ENCODE measurements at regions not wholly inside any gene's neighbourhood (a gene's known extent, or its start where the extent isn't known, plus 50 kb on each side); places are given as distances from the start of the nearest gene placed in this dataset.

- peaks cover 17% of the 10 kb centered on the region for H3K9me3 Mint-ChIP-seq
- no peaks in the 10 kb centered on the region for H3K27me3 Mint-ChIP-seq (ENCODE audit: insufficient read depth)
- no peak overlapping the region for H3K9ac ChIP-seq (ENCODE audit: extremely low read depth, low read length, poor library complexity, severe bottlenecking)
- no peaks in the 10 kb centered on the region for H3K36me3 ChIP-seq (ENCODE audit: control insufficient read depth, insufficient read depth, low read length)
- TF ChIP-seq CTCF (conservative IDR thresholded peaks at IDR 0.05) = no peak
- H3K27ac ChIP-seq (ENCODE audit: low read depth, low read length) = no peak overlapping the region
- peaks cover 7% of the 10 kb centered on the region for H3K4me1 Mint-ChIP-seq
- WGBS, 2 experiments (ENCODE audit: insufficient coverage in 1 of 2, insufficient read length in 1 of 2) = 58 to 68% methylated on average over 3 to 4 of the region's 4 CpGs
- no peak overlapping the region for H3K4me3 ChIP-seq (ENCODE audit: low read length)
- DNase-seq = no peak
- peaks cover 7% of the 10 kb centered on the region for H3K9me3 ChIP-seq (ENCODE audit: control insufficient read depth, low read length)
- no peaks in the 10 kb centered on the region for H3K4me1 ChIP-seq (ENCODE audit: control insufficient read depth, insufficient read depth, low read length)
- H3K36me3 Mint-ChIP-seq (ENCODE audit: low read depth) = peaks cover 2% of the 10 kb centered on the region
- H3K4me3 Mint-ChIP-seq = no peak overlapping the region
- H3K27ac Mint-ChIP-seq = no peak overlapping the region
- no peaks in the 10 kb centered on the region for H3K27me3 ChIP-seq (ENCODE audit: control insufficient read depth, insufficient read depth, low read length, poor library complexity, severe bottlenecking)
Measured at GRCh38 chr12:97182769-97183168, 275.7 kb downstream of the NEDD1 start.

GRCh38 chr12:97184127-97184773 is 277.2 kb downstream of the NEDD1 start:
- Mint-ChIP-seq H3K36me3 (ENCODE audit: low read depth) (peaks cover 2% of the 10 kb centered on the region), H3K27me3 (ENCODE audit: insufficient read depth) (no peaks in the 10 kb centered on the region), H3K4me1 (peaks cover 7% of the 10 kb centered on the region), H3K9me3 (peaks cover 22% of the 10 kb centered on the region), H3K4me3 (no peak overlapping the region), H3K27ac (no peak overlapping the region)
- Histone ChIP-seq H3K27me3 (ENCODE audit: control insufficient read depth, insufficient read depth, low read length, poor library complexity, severe bottlenecking) (no peaks in the 10 kb centered on the region), H3K36me3 (ENCODE audit: control insufficient read depth, insufficient read depth, low read length) (no peaks in the 10 kb centered on the region), H3K9me3 (ENCODE audit: control insufficient read depth, low read length) (peaks cover 9% of the 10 kb centered on the region), H3K4me3 (ENCODE audit: low read length) (no peak overlapping the region), H3K4me1 (ENCODE audit: control insufficient read depth, insufficient read depth, low read length) (no peaks in the 10 kb centered on the region), H3K27ac (ENCODE audit: low read depth, low read length) (no peak overlapping the region), H3K9ac (ENCODE audit: extremely low read depth, low read length, poor library complexity, severe bottlenecking) (no peak overlapping the region)
- no peak for TF ChIP-seq CTCF (conservative IDR thresholded peaks at IDR 0.05)
- 89 to 93% methylated on average over 2 to 3 of the region's 3 CpGs for WGBS, 2 experiments (ENCODE audit: insufficient coverage in 1 of 2, insufficient read length in 1 of 2)
- no peak for DNase-seq

GRCh38 chr12:97185567-97185966 is 277.0 kb upstream of the RMST start:
- Mint-ChIP-seq H3K4me3 (no peak overlapping the region), H3K27ac (no peak overlapping the region), H3K4me1 (peaks cover 7% of the 10 kb centered on the region), H3K27me3 (ENCODE audit: insufficient read depth) (no peaks in the 10 kb centered on the region), H3K9me3 (peaks cover 25% of the 10 kb centered on the region), H3K36me3 (ENCODE audit: low read depth) (peaks cover 2% of the 10 kb centered on the region)
- no peaks in the 10 kb centered on the region for H3K4me1 ChIP-seq (ENCODE audit: control insufficient read depth, insufficient read depth, low read length)
- no peaks in the 10 kb centered on the region for H3K27me3 ChIP-seq (ENCODE audit: control insufficient read depth, insufficient read depth, low read length, poor library complexity, severe bottlenecking)
- no peak overlapping the region for H3K9ac ChIP-seq (ENCODE audit: extremely low read depth, low read length, poor library complexity, severe bottlenecking)
- TF ChIP-seq CTCF (conservative IDR thresholded peaks at IDR 0.05) = no peak
- 84 to 94% methylated on average over 3 to 4 of the region's 4 CpGs for WGBS, 2 experiments (ENCODE audit: insufficient coverage in 1 of 2, insufficient read length in 1 of 2)
- H3K9me3 ChIP-seq (ENCODE audit: control insufficient read depth, low read length) = peaks cover 9% of the 10 kb centered on the region
- DNase-seq = no peak
- H3K4me3 ChIP-seq (ENCODE audit: low read length) = no peak overlapping the region
- no peaks in the 10 kb centered on the region for H3K36me3 ChIP-seq (ENCODE audit: control insufficient read depth, insufficient read depth, low read length)
- H3K27ac ChIP-seq (ENCODE audit: low read depth, low read length) = no peak overlapping the region

Data from endodermal cell (in vitro differentiated cells).